ENCODE measurements at regions not wholly inside any gene's neighbourhood (a gene's known extent, or its start where the extent isn't known, plus 50 kb on each side); places are given as distances from the start of the nearest gene placed in this dataset.

DNA sequence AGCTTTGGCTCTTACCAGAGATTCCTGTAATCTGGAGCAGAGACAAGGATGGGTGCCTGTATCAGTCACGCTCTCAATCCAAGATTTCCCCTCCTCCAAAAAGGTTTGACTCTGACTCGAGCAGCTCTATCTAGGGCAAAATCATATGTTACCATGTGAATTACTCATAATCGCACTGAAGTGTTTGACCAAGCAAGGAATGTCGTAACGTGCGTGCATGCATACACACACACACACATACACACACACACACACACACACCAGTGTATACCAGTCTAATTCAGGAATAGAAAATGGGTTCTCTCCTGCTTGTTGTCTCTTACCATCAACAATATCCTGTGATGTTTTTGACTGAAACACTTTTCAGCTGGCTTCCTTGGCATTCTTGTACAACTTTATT, 835.1 kb downstream of the KCNJ2 start:
- TF ChIP-seq, protein P1, sequence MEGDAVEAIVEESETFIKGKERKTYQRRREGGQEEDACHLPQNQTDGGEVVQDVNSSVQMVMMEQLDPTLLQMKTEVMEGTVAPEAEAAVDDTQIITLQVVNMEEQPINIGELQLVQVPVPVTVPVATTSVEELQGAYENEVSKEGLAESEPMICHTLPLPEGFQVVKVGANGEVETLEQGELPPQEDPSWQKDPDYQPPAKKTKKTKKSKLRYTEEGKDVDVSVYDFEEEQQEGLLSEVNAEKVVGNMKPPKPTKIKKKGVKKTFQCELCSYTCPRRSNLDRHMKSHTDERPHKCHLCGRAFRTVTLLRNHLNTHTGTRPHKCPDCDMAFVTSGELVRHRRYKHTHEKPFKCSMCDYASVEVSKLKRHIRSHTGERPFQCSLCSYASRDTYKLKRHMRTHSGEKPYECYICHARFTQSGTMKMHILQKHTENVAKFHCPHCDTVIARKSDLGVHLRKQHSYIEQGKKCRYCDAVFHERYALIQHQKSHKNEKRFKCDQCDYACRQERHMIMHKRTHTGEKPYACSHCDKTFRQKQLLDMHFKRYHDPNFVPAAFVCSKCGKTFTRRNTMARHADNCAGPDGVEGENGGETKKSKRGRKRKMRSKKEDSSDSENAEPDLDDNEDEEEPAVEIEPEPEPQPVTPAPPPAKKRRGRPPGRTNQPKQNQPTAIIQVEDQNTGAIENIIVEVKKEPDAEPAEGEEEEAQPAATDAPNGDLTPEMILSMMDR (IDR thresholded peaks at IDR 0.05), result no peak
- TF ChIP-seq POLR2A (IDR thresholded peaks at IDR 0.05), result no peak
